Calu3 (cell line): ENCODE measurements at regions not wholly inside any gene's neighbourhood (a gene's known extent, or its start where the extent isn't known, plus 50 kb on each side); places are given as distances from the start of the nearest gene placed in this dataset.
A peak's percentile ranks its signal among the peaks of the same experiment; 100 is the strongest.

Experiments
- BruUV-seq: library from RNA; stranded (reverse); fragments of 400-500 nt; replicated peaks from 2 replicates; lab custom pipeline; 2021; lab: Mats Ljungman, UMichigan
- CTCF ChIA-PET: fragments of 300-600 bp; sonication (Branson Sonifier 250); formaldehyde crosslinking; loops from one replicate; lab custom pipeline; 2022; ENCODE audit warnings: antibody characterized with exemption; lab: Charles Lee
- DNase-seq: peaks from one replicate; pipeline ENCODE4 v3.0.0; 2022
- H3K27ac Mint-ChIP-seq: one replicate; pipeline ENCODE4 v1.8.0; 2022; ENCODE audit warnings: mixed read lengths; ENCODE audit not compliant: unreplicated experiment
- H3K27me3 Mint-ChIP-seq: one replicate; pipeline ENCODE4 v1.8.0; 2022; ENCODE audit warnings: mixed read lengths; ENCODE audit not compliant: unreplicated experiment
- H3K36me3 Mint-ChIP-seq: one replicate; pipeline ENCODE4 v1.8.0; 2022; ENCODE audit warnings: mild to moderate bottlenecking, moderate library complexity, mixed read lengths; ENCODE audit not compliant: insufficient read depth, unreplicated experiment
- H3K4me1 Mint-ChIP-seq: one replicate; pipeline ENCODE4 v1.8.0; 2022; ENCODE audit warnings: mild to moderate bottlenecking, low read depth, mixed read lengths; ENCODE audit not compliant: unreplicated experiment
- H3K4me3 Mint-ChIP-seq: one replicate; pipeline ENCODE4 v1.8.0; 2022; ENCODE audit warnings: mild to moderate bottlenecking, low read depth, moderate library complexity, mixed read lengths; ENCODE audit not compliant: unreplicated experiment
- H3K9me3 Mint-ChIP-seq: one replicate; pipeline ENCODE4 v1.8.0; 2022; ENCODE audit warnings: low read depth, mixed read lengths; ENCODE audit not compliant: unreplicated experiment
- CTCF ChIP-seq: fragments of 200-600 bp; IDR thresholded peaks from one replicate; pipeline ENCODE4 v1.8.0; 2022; ENCODE audit warnings: antibody characterized with exemption; ENCODE audit not compliant: unreplicated experiment
- intact Hi-C: fragments of 100-400 bp; cut with micrococcal nuclease; formaldehyde crosslinking; loops from one replicate; pipeline ENCODE4 v1.10.0; 2022; ENCODE audit not compliant: unreplicated experiment

- DNase-seq: peak; percentile 63
- intact Hi-C loops: loop anchor here (10.0 kb wide), 1 partner anchor 104 kb away; the partner anchor contains the start of gene EIF4G2
- BruUV-seq: no TSS peak
- Mint-ChIP-seq H3K9me3 (no peaks in the 10 kb centered on the region), H3K36me3 (no peaks in the 10 kb centered on the region), H3K27me3 (no peaks in the 10 kb centered on the region), H3K4me1 (peaks cover 39% of the 10 kb centered on the region), H3K4me3 (no peak overlapping the region), H3K27ac (peak overlapping the region; percentile 12)
- no peak for TF ChIP-seq CTCF
- CTCF ChIA-PET: interaction anchor here (1.0 kb wide), 1 partner anchor 19 kb away, joined by 3 read pairs; no protein-coding TSS in a partner anchor
These were observed 50.5 kb upstream of the ZBED5 start for GRCh38 chr11:10908215-10908951.
